K562 (cell line): ENCODE measurements at regions not wholly inside any gene's neighbourhood (a gene's known extent, or its start where the extent isn't known, plus 50 kb on each side); places are given as distances from the start of the nearest gene placed in this dataset.

Source experiments
- ATAC-seq: fragments of 200-7000 bp; cut with Tn5 transposase; 3 replicates; pipeline ENCODE4 v1.9.1; 2020; ENCODE audit warnings: moderate library complexity
- BruUV-seq: library from RNA; stranded (reverse); fragments of 400-500 nt; replicated peaks from 2 replicates; lab custom pipeline; 2021; lab: Mats Ljungman, UMichigan
- CTCF ChIA-PET: fragments of 300-600 bp; formaldehyde crosslinking; extraction: SDS; loops from one replicate; lab custom pipeline; 2021; ENCODE audit warnings: low intra/inter-chr PET ratio; lab: Yijun Ruan, JAX
- POLR2A ChIA-PET: fragments of 300-600, 350-650 bp; sonication (Branson Sonifier 250); formaldehyde crosslinking; extraction: SDS; loops from one replicate; lab custom pipeline; 2021; ENCODE audit warnings: antibody characterized with exemption, inconsistent platforms; lab: Yijun Ruan, JAX
- DNase-seq, 4 experiments: peaks; one replicate each; pipeline versions ENCODE4 v3.0.0 to v3.0.0-alpha.2; 2011 to 2018; ENCODE audit warnings: low spot score in 3 of 4, mixed read lengths in 3 of 4; ENCODE audit errors: extremely low read depth in 1 of 4
- FAIRE-seq: peaks from 2 replicates; lab custom pipeline; 2011; peaks lifted over from hg19 to GRCh38; lab: Jason Lieb, UNC
- H2AFZ ChIP-seq: 2 replicates; pipeline ENCODE4 v1.6.0; 2011; ENCODE audit warnings: low read depth, low read length, control low read depth, inconsistent platforms
- H3K27ac ChIP-seq: fragments of 200-600 bp; 3 replicates; pipeline ENCODE4 v1.8.0; 2011; ENCODE audit warnings: low read depth, mild to moderate bottlenecking, control low read depth, inconsistent platforms, low read length, moderate library complexity, mixed read lengths; ENCODE audit errors: extremely low read depth
- H3K27me3 ChIP-seq, 2 experiments: fragments of 300-600 bp in 1 of 2; 2 replicates in 1 of 2; 3 replicates in 1 of 2; pipeline versions ENCODE4 v1.6.0 to v1.8.0; 2011; ENCODE audit warnings: inconsistent platforms in 2 of 2, low read length in 2 of 2, mild to moderate bottlenecking in 1 of 2, mixed read lengths in 1 of 2, moderate library complexity in 1 of 2; ENCODE audit not compliant: control insufficient read depth in 2 of 2, insufficient read depth in 2 of 2
- H3K36me3 ChIP-seq: fragments of 300-600 bp; 3 replicates; pipeline ENCODE4 v1.8.0; 2011; ENCODE audit warnings: mild to moderate bottlenecking, low read length, inconsistent platforms; ENCODE audit not compliant: control insufficient read depth, insufficient read depth
- H3K4me1 ChIP-seq, 2 experiments: fragments of 200-600 bp in 1 of 2; replicated peaks in 1 of 2; 2 replicates in 1 of 2; 3 replicates in 1 of 2; pipeline versions ENCODE4 v1.5.1 to v1.8.0; 2011; ENCODE audit warnings: inconsistent platforms in 2 of 2, low read length in 2 of 2, mild to moderate bottlenecking in 1 of 2, mixed read lengths in 1 of 2, moderate library complexity in 1 of 2; ENCODE audit not compliant: control insufficient read depth in 2 of 2, insufficient read depth in 2 of 2
- H3K4me2 ChIP-seq: 2 replicates; pipeline ENCODE4 v1.6.1; 2011; ENCODE audit warnings: low read length, control low read depth, inconsistent platforms, mixed read lengths; ENCODE audit not compliant: insufficient read depth
- H3K4me3 ChIP-seq: fragments of 200-600 bp; sonication (generic), shearing (Covaris generic); 2 replicates; pipeline ENCODE4 v1.5.1; 2016; ENCODE audit warnings: control low read depth, inconsistent platforms
- H3K79me2 ChIP-seq: fragments of 200-600 bp; 3 replicates; pipeline ENCODE4 v1.8.0; 2011; ENCODE audit warnings: low read length, inconsistent platforms; ENCODE audit not compliant: control insufficient read depth, insufficient read depth
- H3K9ac ChIP-seq, 2 experiments: 2 replicates each; pipeline versions ENCODE4 v1.6.0 to v1.6.1; 2011; ENCODE audit warnings: low read depth in 2 of 2, low read length in 2 of 2, control low read depth in 1 of 2, inconsistent platforms in 1 of 2, mild to moderate bottlenecking in 1 of 2, mixed read lengths in 1 of 2; ENCODE audit not compliant: insufficient read depth in 1 of 2
- H3K9me1 ChIP-seq: one replicate; pipeline ENCODE4 v1.6.0; 2011; ENCODE audit warnings: inconsistent platforms, mild to moderate bottlenecking, low read length, moderate library complexity; ENCODE audit not compliant: control insufficient read depth, insufficient read depth
- H3K9me3 ChIP-seq: replicated peaks from 2 replicates; pipeline ENCODE4 v1.5.1; 2011; ENCODE audit warnings: low read depth, low read length, inconsistent platforms; ENCODE audit not compliant: control insufficient read depth, insufficient read depth
- H4K20me1 ChIP-seq: replicated peaks from 2 replicates; pipeline ENCODE4 v1.6.1; 2011; ENCODE audit warnings: low read length, inconsistent platforms, mixed read lengths; ENCODE audit not compliant: control insufficient read depth, insufficient read depth
- CUX1 ChIP-seq: fragments of 200-800 bp; sonication (Bioruptor generic); IDR thresholded peaks from 2 replicates; pipeline ENCODE4 v1.6.1; 2016; ENCODE audit warnings: missing genetic modification characterization, missing compliant biosample characterization
- POLR2H ChIP-seq: IDR thresholded peaks from 2 replicates; pipeline ENCODE4 v1.6.1; 2016; ENCODE audit warnings: missing genetic modification characterization, low read depth, mild to moderate bottlenecking, control low read depth, missing compliant biosample characterization, moderate library complexity
- RBM25 ChIP-seq: fragments of 200-400 bp; formaldehyde crosslinking; IDR thresholded peaks from 2 replicates; pipeline ENCODE4 v1.6.1; 2018; ENCODE audit warnings: low read length, low read depth, moderate library complexity; ENCODE audit not compliant: severe bottlenecking
- RNF219 ChIP-seq: fragments of 250-450 bp; sonication (Bioruptor Pico); IDR thresholded peaks from 2 replicates; pipeline ENCODE4 v1.5.0; 2022; ENCODE audit warnings: mild to moderate bottlenecking
- ZNF134 ChIP-seq: fragments of 250-450 bp; sonication (Bioruptor Pico); conservative IDR thresholded peaks from 2 replicates; pipeline ENCODE4 v1.4.0; 2020
- WGBS: fragments of 100-300 bp; shearing (Covaris generic); methylation state at CpG from one replicate; pipeline ENCODE4 v1.1.6; 2016; ENCODE audit warnings: low coverage, mixed read lengths; ENCODE audit not compliant: insufficient coverage; ENCODE audit errors: missing lambda C conversion rate; 5-methylcytosine and 5-hydroxymethylcytosine counted together
- in situ Hi-C: fragments of 300-500 bp; cut with MboI; formaldehyde crosslinking; loops from 4 replicates; pipeline ENCODE4 v1.15.0; 2018; ENCODE audit warnings: inconsistent platforms, mixed read lengths
- intact Hi-C: fragments of 100-400 bp; cut with micrococcal nuclease; formaldehyde crosslinking; loops from 2 replicates; pipeline ENCODE4 v1.14.2; 2022

DNA sequence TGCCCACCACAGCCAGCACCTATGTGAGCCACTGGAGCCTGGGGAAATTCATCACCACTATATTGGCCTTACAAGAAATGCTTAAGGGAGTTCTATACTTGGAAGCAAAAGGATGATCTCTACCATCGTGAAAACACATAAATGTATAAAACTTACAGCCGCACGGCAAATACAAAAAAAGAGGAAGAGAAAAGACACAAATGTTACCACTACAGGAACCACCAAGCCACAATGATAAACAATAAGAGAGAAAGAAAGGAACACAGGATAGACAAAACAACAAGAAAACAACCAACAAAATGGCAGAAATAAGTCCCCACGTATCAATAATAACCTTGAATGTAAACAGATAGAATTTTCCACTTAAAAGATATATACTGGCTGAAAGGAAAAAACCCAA, 267.5 kb downstream of the TMEM121 start (continued):
- TF ChIP-seq RNF219 (CRISPR knock-in tag) = no peak

DNA sequence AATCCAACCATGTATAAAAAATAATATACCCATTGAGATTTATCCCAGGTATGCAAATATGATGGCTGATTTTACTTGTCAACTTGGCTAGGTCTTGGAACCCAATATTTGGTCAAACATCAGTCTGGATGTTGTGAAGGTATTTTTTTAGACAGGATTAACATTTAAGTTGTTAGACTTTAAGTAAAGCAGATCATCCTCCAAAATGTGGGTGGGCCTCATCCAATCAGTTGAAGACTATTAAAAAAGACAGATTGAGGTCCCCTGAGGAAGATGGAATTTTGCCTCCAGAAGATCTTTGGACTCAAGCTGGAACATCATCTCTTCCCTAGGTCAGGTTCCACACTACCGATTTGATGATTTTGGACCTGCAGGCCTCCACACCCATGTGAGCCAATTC, 271.2 kb downstream of the TMEM121 start:
- BruUV-seq = no TSS peak
- in situ Hi-C loops = no loop called here
- CTCF ChIA-PET = no interaction called here

DNA sequence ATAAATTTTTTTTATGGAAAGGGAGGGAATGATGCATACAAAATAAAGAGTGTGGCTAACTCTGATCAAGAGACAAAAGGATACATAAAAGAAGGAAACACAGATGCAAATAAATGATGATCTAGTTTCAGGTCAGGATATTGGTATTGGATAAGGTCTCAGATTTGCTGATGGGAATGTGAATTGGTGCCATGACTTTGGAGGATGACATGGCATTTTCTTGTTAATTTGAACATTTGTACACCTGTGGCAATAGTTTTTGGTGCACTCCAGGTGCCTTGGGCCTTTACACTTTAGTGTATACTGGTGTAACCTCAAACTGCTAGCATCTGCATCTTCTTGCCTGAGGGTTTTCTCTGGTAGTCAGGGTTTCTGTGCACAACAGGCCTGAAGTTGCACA, 279.3 kb downstream of the TMEM121 start:
- Histone ChIP-seq H3K4me3 (no peak overlapping the region), H3K27me3 (no peaks in the 10 kb centered on the region), H4K20me1 (no peaks in the 10 kb centered on the region), H3K4me2 (no peak overlapping the region), H2AFZ (no peak overlapping the region), H3K36me3 (no peaks in the 10 kb centered on the region), H3K9me3 (no peaks in the 10 kb centered on the region), H3K27ac (no peak overlapping the region), H3K9ac (no peak overlapping the region), H3K79me2 (no peaks in the 10 kb centered on the region), H3K9me1 (no peaks in the 10 kb centered on the region), H3K4me1 (no peaks in the 10 kb centered on the region)
- FAIRE-seq (no peak), DNase-seq (no peak), ATAC-seq (no peak)
- POLR2A ChIA-PET = no interaction called here
- in situ Hi-C loops (no loop called here), intact Hi-C loops (no loop called here)
- no peak for TF ChIP-seq CUX1 (CRISPR knock-in tag)
- no TSS peak for BruUV-seq
- CTCF ChIA-PET = no interaction called here

More for the DNA sequence above, 271.2 kb downstream of the TMEM121 start:
- H3K9me1 ChIP-seq = no peaks in the 10 kb centered on the region
- H3K4me3 ChIP-seq = no peak overlapping the region
- ATAC-seq = no peak
- intact Hi-C loops = no loop called here
- H3K27me3 ChIP-seq = no peaks in the 10 kb centered on the region
- POLR2A ChIA-PET = no interaction called here
- DNase-seq = no peak
- WGBS = 0% methylated on average over 1 of the region's 1 CpG
- H3K4me1 ChIP-seq = no peaks in the 10 kb centered on the region
- TF ChIP-seq POLR2H (tag) = no peak
- TF ChIP-seq ZNF134 (CRISPR knock-in tag) = peak; percentile 69
- TF ChIP-seq RBM25 = peak; percentile 15
- H3K9me3 ChIP-seq = no peaks in the 10 kb centered on the region
- FAIRE-seq = no peak
- no peaks in the 10 kb centered on the region for H3K79me2 ChIP-seq
- no peak overlapping the region for H3K9ac ChIP-seq
- H2AFZ ChIP-seq = no peak overlapping the region
- no peaks in the 10 kb centered on the region for H4K20me1 ChIP-seq
- no peak overlapping the region for H3K27ac ChIP-seq
- H3K4me2 ChIP-seq = no peak overlapping the region
- H3K36me3 ChIP-seq = no peaks in the 10 kb centered on the region
